HepG2 (cell line): ENCODE measurements at regions not wholly inside any gene's neighbourhood (a gene's known extent, or its start where the extent isn't known, plus 50 kb on each side); places are given as distances from the start of the nearest gene placed in this dataset.

Source experiments
- ATAC-seq: fragments of 200-7000 bp; cut with Tn5 transposase; 3 replicates; pipeline ENCODE4 v1.9.1; 2020; ENCODE audit warnings: mild to moderate bottlenecking, moderate library complexity
- BruUV-seq: library from RNA; stranded (reverse); fragments of 400-500 nt; replicated peaks from 2 replicates; lab custom pipeline; 2021; lab: Mats Ljungman, UMichigan
- CTCF ChIA-PET: fragments of 300-600 bp; formaldehyde crosslinking; extraction: SDS; loops from one replicate; lab custom pipeline; 2021; ENCODE audit warnings: low total read pairs, inconsistent platforms, low intra/inter-chr PET ratio; lab: Yijun Ruan, JAX
- POLR2A ChIA-PET: fragments of 350-600 bp; sonication (Branson Sonifier 250); formaldehyde crosslinking; loops from one replicate; lab custom pipeline; 2020; ENCODE audit warnings: antibody characterized with exemption, inconsistent platforms; lab: Yijun Ruan, JAX
- DNase-seq: peaks from one replicate; pipeline ENCODE4 v3.0.0-alpha.2; 2015; ENCODE audit warnings: low spot score
- FAIRE-seq: peaks from 3 replicates; lab custom pipeline; 2011; peaks lifted over from hg19 to GRCh38; lab: Jason Lieb, UNC
- H2AFZ ChIP-seq: one replicate; pipeline ENCODE4 v1.6.1; 2011; ENCODE audit warnings: low read length, inconsistent platforms
- H3K27ac ChIP-seq: fragments of 300-600 bp; 3 replicates; pipeline ENCODE4 v1.8.0; 2011; ENCODE audit warnings: mixed run types, mild to moderate bottlenecking, mixed read lengths, low read length, inconsistent platforms; ENCODE audit not compliant: insufficient read depth; ENCODE audit errors: extremely low read length
- H3K27me3 ChIP-seq, 2 experiments: fragments of 200-600 bp in 1 of 2; 2 replicates in 1 of 2; 3 replicates in 1 of 2; pipeline versions ENCODE4 v1.6.0 to v1.8.0; 2011; ENCODE audit warnings: low read length in 2 of 2, mild to moderate bottlenecking in 2 of 2, moderate library complexity in 2 of 2, inconsistent platforms in 1 of 2; ENCODE audit not compliant: insufficient read depth in 2 of 2, control insufficient read depth in 1 of 2
- H3K36me3 ChIP-seq, 2 experiments: fragments of 200-600 bp in 1 of 2; replicated peaks in 1 of 2; 2 replicates in 1 of 2; 3 replicates in 1 of 2; pipeline versions ENCODE4 v1.5.1 to v1.8.0; 2011; ENCODE audit warnings: low read length in 2 of 2, inconsistent platforms in 1 of 2; ENCODE audit not compliant: insufficient read depth in 2 of 2, control insufficient read depth in 1 of 2
- H3K4me1 ChIP-seq: 2 replicates; pipeline ENCODE4 v1.5.1; 2012; ENCODE audit warnings: low read length, inconsistent platforms; ENCODE audit not compliant: insufficient read depth
- H3K4me2 ChIP-seq: 2 replicates; pipeline ENCODE4 v1.6.0; 2011; ENCODE audit warnings: low read depth, low read length, inconsistent platforms
- H3K4me3 ChIP-seq, 3 experiments: fragments of 200-600 bp in 1 of 3; sonication (generic), shearing (Covaris generic) in 1 of 3; replicated peaks in 1 of 3; 2 replicates each; pipeline ENCODE4 v1.5.1; 2011 to 2016; ENCODE audit warnings: low read length in 3 of 3, inconsistent platforms in 2 of 3, low read depth in 2 of 3, mild to moderate bottlenecking in 2 of 3, control low read depth in 1 of 3, mixed read lengths in 1 of 3; ENCODE audit not compliant: insufficient read depth in 1 of 3
- H3K79me2 ChIP-seq: one replicate; pipeline ENCODE4 v1.6.1; 2011; ENCODE audit warnings: low read length, inconsistent platforms; ENCODE audit not compliant: insufficient read depth
- H3K9ac ChIP-seq: 2 replicates; pipeline ENCODE4 v1.6.0; 2011; ENCODE audit warnings: mild to moderate bottlenecking, low read depth, low read length, inconsistent platforms; ENCODE audit not compliant: insufficient read depth
- H3K9me3 ChIP-seq: 2 replicates; pipeline ENCODE4 v1.5.1; 2012; ENCODE audit warnings: mild to moderate bottlenecking, low read length
- H4K20me1 ChIP-seq: 2 replicates; pipeline ENCODE4 v1.6.0; 2011; ENCODE audit warnings: inconsistent platforms, mild to moderate bottlenecking, low read length, moderate library complexity; ENCODE audit not compliant: insufficient read depth
- ATM ChIP-seq: fragments of 450-650 bp; IDR thresholded peaks from 2 replicates; pipeline ENCODE4 v1.7.1; 2017; ENCODE audit warnings: mild to moderate bottlenecking, borderline replicate concordance
- BRF2 ChIP-seq: sonication (generic); formaldehyde crosslinking; IDR thresholded peaks from 2 replicates; pipeline ENCODE4 v1.8.1; 2022; ENCODE audit warnings: mild to moderate bottlenecking, missing genetic modification reagents
- GLMP ChIP-seq: sonication (generic); formaldehyde crosslinking; IDR thresholded peaks from 2 replicates; pipeline ENCODE4 v1.9.0; 2021; ENCODE audit warnings: missing genetic modification reagents, mild to moderate bottlenecking, borderline replicate concordance
- IKZF5 ChIP-seq: IDR thresholded peaks from 2 replicates; pipeline ENCODE4 v1.6.1; 2018; ENCODE audit warnings: missing genetic modification reagents, mild to moderate bottlenecking, missing compliant biosample characterization
- IRF1 ChIP-seq: sonication (generic); formaldehyde crosslinking; IDR thresholded peaks from 2 replicates; pipeline ENCODE4 v1.4.0; 2020; ENCODE audit warnings: low read depth, mild to moderate bottlenecking, missing genetic modification reagents
- IRF2 ChIP-seq: IDR thresholded peaks from 2 replicates; pipeline ENCODE4 v1.6.1; 2018; ENCODE audit warnings: missing genetic modification reagents, missing compliant biosample characterization
- SIN3A ChIP-seq: IDR thresholded peaks from 2 replicates; pipeline ENCODE4 v1.6.1; 2011; ENCODE audit warnings: low read depth, mild to moderate bottlenecking, control low read depth, low read length, borderline replicate concordance
- SMAD3 ChIP-seq: sonication (generic); formaldehyde crosslinking; IDR thresholded peaks from 2 replicates; pipeline ENCODE4 v1.4.0; 2020; ENCODE audit warnings: missing genetic modification reagents
- XBP1 ChIP-seq: sonication (generic); formaldehyde crosslinking; IDR thresholded peaks from 2 replicates; pipeline ENCODE4 v1.5.0; 2020; ENCODE audit warnings: missing genetic modification reagents
- YEATS2 ChIP-seq: sonication (generic); formaldehyde crosslinking; IDR thresholded peaks from 2 replicates; pipeline ENCODE4 v1.4.0; 2020; ENCODE audit warnings: missing genetic modification reagents, borderline replicate concordance
- ZBTB8A ChIP-seq: sonication (generic); formaldehyde crosslinking; IDR thresholded peaks from 2 replicates; pipeline ENCODE4 v1.4.0; 2020; ENCODE audit warnings: mild to moderate bottlenecking, low read depth, missing genetic modification reagents, borderline replicate concordance
- ZNF34 ChIP-seq: sonication (generic); formaldehyde crosslinking; IDR thresholded peaks from 2 replicates; pipeline ENCODE4 v1.4.0; 2020; ENCODE audit warnings: mild to moderate bottlenecking, missing genetic modification reagents, borderline replicate concordance
- ZNF441 ChIP-seq: sonication (generic); formaldehyde crosslinking; IDR thresholded peaks from 2 replicates; pipeline ENCODE4 v1.7.0; 2021; ENCODE audit warnings: missing genetic modification reagents, borderline replicate concordance
- ZNF687 ChIP-seq: sonication (generic); formaldehyde crosslinking; IDR thresholded peaks from 2 replicates; pipeline ENCODE4 v1.5.1; 2020; ENCODE audit warnings: mild to moderate bottlenecking, missing genetic modification reagents, moderate library complexity
- ZNF788 ChIP-seq: sonication (generic); formaldehyde crosslinking; IDR thresholded peaks from 2 replicates; pipeline ENCODE4 v1.5.0; 2020; ENCODE audit warnings: mild to moderate bottlenecking, missing genetic modification reagents, borderline replicate concordance
- in situ Hi-C: cut with HindIII; loops from 2 replicates; pipeline ENCODE4 v1.10.0; 2017; ENCODE audit warnings: low pct_unique_long_range_greater_than_20kb; ENCODE audit not compliant: extremely low pct_ligation_motif_present
- intact Hi-C: fragments of 100-400 bp; cut with micrococcal nuclease; formaldehyde crosslinking; loops from one replicate; pipeline ENCODE4 v1.10.0; 2022; ENCODE audit not compliant: unreplicated experiment

- no peak for ATAC-seq
- TF ChIP-seq ZNF788 (no peak), ZBTB8A (no peak), ATM (no peak), IKZF5 (CRISPR knock-in tag) (no peak), IRF1 (CRISPR knock-in tag) (no peak), YEATS2 (CRISPR knock-in tag) (no peak), ZNF687 (no peak), IRF2 (CRISPR knock-in tag) (no peak), BRF2 (no peak), ZNF441 (CRISPR knock-in tag) (no peak), SIN3A (no peak), SMAD3 (CRISPR knock-in tag) (no peak), XBP1 (CRISPR knock-in tag) (no peak), GLMP (no peak), ZNF34 (CRISPR knock-in tag) (no peak)
- ChIA-PET POLR2A (no interaction called here), CTCF (no interaction called here)
- DNase-seq, result no peak
- Histone ChIP-seq H3K4me3 (no peak overlapping the region), H2AFZ (no peak overlapping the region), H3K36me3 (no peaks in the 10 kb centered on the region), H3K27me3 (no peaks in the 10 kb centered on the region), H3K27ac (no peak overlapping the region), H3K9me3 (no peaks in the 10 kb centered on the region), H3K79me2 (no peaks in the 10 kb centered on the region), H4K20me1 (no peaks in the 10 kb centered on the region), H3K4me2 (no peak overlapping the region), H3K9ac (no peak overlapping the region), H3K4me1 (no peaks in the 10 kb centered on the region)
- in situ Hi-C loops (no loop called here), intact Hi-C loops (no loop called here)
- no TSS peak for BruUV-seq
- FAIRE-seq, result no peak
Observed at GRCh38 chr7:85525676-85526075, 338.8 kb upstream of the SEMA3D start.
